ENCODE measurements at regions not wholly inside any gene's neighbourhood (a gene's known extent, or its start where the extent isn't known, plus 50 kb on each side); places are given as distances from the start of the nearest gene placed in this dataset.

DNA sequence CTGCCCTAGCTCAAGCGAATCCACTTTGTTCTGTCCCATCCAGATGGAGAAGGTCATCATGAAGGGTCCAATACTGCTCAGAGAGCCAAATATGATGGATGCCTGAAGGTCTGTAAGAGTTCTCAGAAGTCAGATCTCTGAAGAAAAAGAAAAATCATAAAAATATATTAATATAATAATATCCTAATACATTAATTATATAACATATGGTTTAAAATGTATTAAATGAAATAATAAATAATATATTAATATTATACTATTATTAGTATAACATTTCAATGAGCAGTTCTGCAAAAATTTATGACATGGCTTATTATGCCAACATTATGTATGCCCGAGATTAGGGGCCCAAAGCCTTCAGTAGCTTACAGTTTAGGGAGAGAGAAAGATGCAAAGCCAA is 78.2 kb upstream of the GPR12 start:
- in situ Hi-C loops (cut with MboI; ENCODE audit: low sequenced_read_pairs, unreplicated experiment), result no loop called here
- no peak for DNase-seq (ENCODE audit: low spot score)
- TF ChIP-seq, protein P1, sequence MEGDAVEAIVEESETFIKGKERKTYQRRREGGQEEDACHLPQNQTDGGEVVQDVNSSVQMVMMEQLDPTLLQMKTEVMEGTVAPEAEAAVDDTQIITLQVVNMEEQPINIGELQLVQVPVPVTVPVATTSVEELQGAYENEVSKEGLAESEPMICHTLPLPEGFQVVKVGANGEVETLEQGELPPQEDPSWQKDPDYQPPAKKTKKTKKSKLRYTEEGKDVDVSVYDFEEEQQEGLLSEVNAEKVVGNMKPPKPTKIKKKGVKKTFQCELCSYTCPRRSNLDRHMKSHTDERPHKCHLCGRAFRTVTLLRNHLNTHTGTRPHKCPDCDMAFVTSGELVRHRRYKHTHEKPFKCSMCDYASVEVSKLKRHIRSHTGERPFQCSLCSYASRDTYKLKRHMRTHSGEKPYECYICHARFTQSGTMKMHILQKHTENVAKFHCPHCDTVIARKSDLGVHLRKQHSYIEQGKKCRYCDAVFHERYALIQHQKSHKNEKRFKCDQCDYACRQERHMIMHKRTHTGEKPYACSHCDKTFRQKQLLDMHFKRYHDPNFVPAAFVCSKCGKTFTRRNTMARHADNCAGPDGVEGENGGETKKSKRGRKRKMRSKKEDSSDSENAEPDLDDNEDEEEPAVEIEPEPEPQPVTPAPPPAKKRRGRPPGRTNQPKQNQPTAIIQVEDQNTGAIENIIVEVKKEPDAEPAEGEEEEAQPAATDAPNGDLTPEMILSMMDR (IDR thresholded peaks at IDR 0.05; ENCODE audit: borderline replicate concordance, control extremely low read depth, extremely low read depth, insufficient read depth, missing control alignments), result no peak

DNA sequence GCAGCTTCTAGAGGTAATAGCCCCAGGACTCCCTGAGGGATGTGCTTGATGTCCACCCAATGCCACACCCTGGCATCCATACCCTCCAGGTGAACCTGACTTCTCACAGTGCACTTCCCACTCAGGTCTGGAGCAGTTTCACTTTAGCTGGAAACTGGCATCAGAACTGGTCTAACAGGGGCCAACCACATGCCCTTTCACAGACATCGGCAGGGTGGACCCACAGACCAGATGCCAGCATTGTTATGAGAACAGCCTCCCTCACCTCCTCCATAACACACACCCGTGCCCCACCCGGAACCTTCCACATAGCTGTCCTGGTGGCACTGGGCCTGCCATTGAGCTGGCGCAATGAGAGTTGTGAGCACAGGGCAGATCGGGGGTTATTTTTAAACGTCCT is 77.4 kb upstream of the GPR12 start:
- in situ Hi-C loops (cut with MboI; ENCODE audit: low sequenced_read_pairs, unreplicated experiment), result no loop called here
- TF ChIP-seq, protein P1 (IDR thresholded peaks at IDR 0.05; ENCODE audit: borderline replicate concordance, control extremely low read depth, extremely low read depth, insufficient read depth, missing control alignments), result no peak
- DNase-seq (ENCODE audit: low spot score), result no peak

DNA sequence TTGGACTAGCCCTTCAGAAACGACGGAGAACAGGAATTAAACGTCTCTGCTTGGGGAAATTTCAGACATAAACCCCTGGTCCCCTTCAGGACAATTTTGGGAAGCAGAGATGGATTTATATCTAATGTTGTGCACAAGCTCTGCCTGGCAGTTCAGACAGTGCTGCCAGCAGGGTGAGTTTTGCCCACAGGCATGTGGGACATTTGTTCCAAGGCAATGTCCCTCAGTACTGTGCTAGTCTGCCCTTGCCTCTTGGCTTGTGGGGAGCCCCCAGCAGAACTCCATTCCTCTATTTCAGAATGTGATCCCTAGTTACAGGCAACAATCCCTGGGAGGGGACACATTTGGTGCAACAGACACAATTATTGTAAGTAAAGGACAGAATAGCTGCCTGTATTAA is 76.5 kb upstream of the GPR12 start:
- TF ChIP-seq, protein P1 (IDR thresholded peaks at IDR 0.05; ENCODE audit: borderline replicate concordance, control extremely low read depth, extremely low read depth, insufficient read depth, missing control alignments), result no peak
- in situ Hi-C loops (cut with MboI; ENCODE audit: low sequenced_read_pairs, unreplicated experiment), result no loop called here
- no peak for DNase-seq (ENCODE audit: low spot score)

DNA sequence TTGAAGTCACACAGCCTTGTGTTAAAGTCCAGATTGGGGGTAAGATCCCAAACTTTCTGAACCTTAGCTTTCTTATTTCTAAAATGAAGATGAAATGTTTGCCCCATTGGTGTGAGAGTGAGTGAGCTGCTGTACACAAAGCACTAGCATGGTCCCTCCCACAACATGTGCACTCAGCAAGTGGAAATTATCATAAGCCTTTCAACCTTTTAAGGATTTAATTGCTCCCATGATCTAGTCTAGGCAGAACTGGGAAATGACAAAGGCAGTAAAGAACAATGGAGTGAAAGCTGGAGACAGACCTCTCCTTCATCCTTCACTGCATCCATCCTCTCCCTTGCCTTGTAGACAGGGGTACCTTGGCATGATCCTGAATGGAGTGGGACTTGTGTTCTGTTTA is 76.0 kb upstream of the GPR12 start:
- TF ChIP-seq, protein P1 (IDR thresholded peaks at IDR 0.05; ENCODE audit: borderline replicate concordance, control extremely low read depth, extremely low read depth, insufficient read depth, missing control alignments), result no peak
- in situ Hi-C loops (cut with MboI; ENCODE audit: low sequenced_read_pairs, unreplicated experiment), result no loop called here

DNA sequence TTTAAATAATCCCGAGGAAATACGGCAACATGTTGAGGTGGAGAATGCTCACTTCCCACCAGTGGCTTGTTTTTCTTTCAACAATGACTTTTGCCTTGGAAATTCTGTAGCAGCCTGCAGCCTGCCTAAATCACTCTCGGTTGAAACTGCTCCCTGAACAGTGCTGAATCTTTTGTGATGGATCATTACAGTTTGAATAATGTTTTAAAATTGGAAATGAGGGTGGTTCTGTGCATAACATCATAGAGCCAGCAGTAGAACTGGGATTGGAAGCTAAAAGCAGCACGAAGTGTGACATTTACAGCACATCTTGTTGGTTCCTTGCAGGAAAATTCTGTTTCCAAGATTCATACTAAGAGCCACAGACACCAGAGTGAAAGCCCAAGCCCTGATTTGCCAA is 74.1 kb upstream of the GPR12 start:
- DNase-seq (ENCODE audit: low spot score), result no peak
- TF ChIP-seq, protein P1 (IDR thresholded peaks at IDR 0.05; ENCODE audit: borderline replicate concordance, control extremely low read depth, extremely low read depth, insufficient read depth, missing control alignments), result no peak
- in situ Hi-C loops (cut with MboI; ENCODE audit: low sequenced_read_pairs, unreplicated experiment), result no loop called here

More for the DNA sequence above, 76.0 kb upstream of the GPR12 start:
- no peak for DNase-seq (ENCODE audit: low spot score)

DNA sequence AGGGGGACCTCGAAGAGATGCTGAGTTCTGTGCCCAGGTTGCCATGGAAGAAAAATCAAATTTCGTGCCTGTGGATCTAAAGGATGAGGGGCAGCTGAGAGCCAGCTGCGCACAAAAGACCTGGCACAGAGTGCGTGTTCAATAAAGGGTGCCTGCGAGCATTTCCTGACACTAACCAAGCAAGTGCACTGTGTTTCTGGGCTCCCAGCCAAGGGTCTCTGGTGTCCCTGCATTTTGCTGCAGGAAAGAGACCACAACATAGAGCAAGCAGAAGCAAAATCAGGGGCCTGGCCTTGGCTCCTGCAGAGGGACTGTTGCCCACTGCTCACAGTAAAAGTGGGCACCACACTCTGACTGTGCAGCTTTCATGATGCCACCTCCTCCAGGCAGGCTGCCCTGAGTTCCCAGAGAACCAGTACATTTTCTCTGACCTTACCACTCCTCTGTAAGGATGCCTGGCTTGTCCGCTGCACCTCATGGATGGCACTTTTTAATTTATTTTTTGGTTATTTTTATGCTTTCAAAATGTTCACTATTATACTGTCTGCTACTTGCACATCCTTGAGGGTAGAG is 70.8 kb upstream of the GPR12 start:
- TF ChIP-seq, protein P1 (IDR thresholded peaks at IDR 0.05; ENCODE audit: borderline replicate concordance, control extremely low read depth, extremely low read depth, insufficient read depth, missing control alignments), result no peak
- in situ Hi-C loops (cut with MboI; ENCODE audit: low sequenced_read_pairs, unreplicated experiment), result no loop called here
- DNase-seq (ENCODE audit: low spot score), result no peak

Data from GM13976 (cell line).